ENCODE measurements at regions not wholly inside any gene's neighbourhood (a gene's known extent, or its start where the extent isn't known, plus 50 kb on each side); places are given as distances from the start of the nearest gene placed in this dataset.

DNA sequence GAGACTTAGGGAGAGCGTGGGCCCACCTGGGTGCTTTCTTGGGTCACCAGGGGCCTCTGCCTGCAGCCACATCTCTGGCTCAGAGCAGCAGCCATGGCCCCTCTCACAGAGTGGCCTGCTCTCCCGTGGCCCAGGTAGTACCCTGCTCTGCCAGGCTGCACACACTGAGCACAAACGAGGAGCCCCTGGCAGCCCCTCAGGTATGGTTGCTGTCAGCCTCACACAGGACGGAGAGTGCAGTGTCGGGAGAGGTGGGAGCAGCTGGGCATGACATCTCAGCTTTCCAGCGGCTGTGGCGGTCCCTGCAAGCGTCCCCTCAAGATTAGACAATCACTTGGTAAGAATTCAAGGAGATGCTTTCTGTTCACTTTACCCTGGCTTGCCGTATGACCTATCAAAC, 137.0 kb upstream of the IRX4 start:
- H3K79me2 ChIP-seq (ENCODE audit: insufficient read depth, low read length) = no peaks in the 10 kb centered on the region
- no peaks in the 10 kb centered on the region for H3K4me1 ChIP-seq (ENCODE audit: insufficient read depth, low read length)
- TF ChIP-seq CTCF (IDR thresholded peaks at IDR 0.05; ENCODE audit: borderline replicate concordance, extremely low read depth, low read length, poor library complexity, severe bottlenecking) = no peak
- no peak for TF ChIP-seq EZH2 (IDR thresholded peaks at IDR 0.05; ENCODE audit: borderline replicate concordance, low read depth, low read length, severe bottlenecking)
- no peak overlapping the region for H3K4me3 ChIP-seq (ENCODE audit: low read depth in 1 of 2, low read length in 2 of 2)
- H3K27me3 ChIP-seq (ENCODE audit: insufficient read depth, low read length, poor library complexity) = peaks cover 18% of the 10 kb centered on the region
- no peak for ATAC-seq (ENCODE audit: insufficient read depth, low read depth)
- H3K4me2 ChIP-seq (ENCODE audit: insufficient read depth, low read length) = no peak overlapping the region
- no peak overlapping the region for H3K27ac ChIP-seq (ENCODE audit: low read length)
- H3K36me3 ChIP-seq (ENCODE audit: insufficient read depth, low read length) = no peaks in the 10 kb centered on the region
- H2AFZ ChIP-seq (ENCODE audit: low read depth, low read length) = no peak overlapping the region
- H3K9ac ChIP-seq (ENCODE audit: low read depth, low read length) = no peak overlapping the region
- no peak for DNase-seq
- H4K20me1 ChIP-seq (ENCODE audit: insufficient read depth, low read length) = no peaks in the 10 kb centered on the region
- no peaks in the 10 kb centered on the region for H3K9me3 ChIP-seq (ENCODE audit: insufficient read depth, low read length, severe bottlenecking)

- peaks cover 15% of the 10 kb centered on the region for H3K27me3 ChIP-seq (ENCODE audit: insufficient read depth, low read length, poor library complexity)
- H3K4me3 ChIP-seq (ENCODE audit: low read depth in 1 of 2, low read length in 2 of 2) = no peak overlapping the region
- TF ChIP-seq EZH2 (IDR thresholded peaks at IDR 0.05; ENCODE audit: borderline replicate concordance, low read depth, low read length, severe bottlenecking) = no peak
- TF ChIP-seq CTCF (IDR thresholded peaks at IDR 0.05; ENCODE audit: borderline replicate concordance, extremely low read depth, low read length, poor library complexity, severe bottlenecking) = no peak
- H3K27ac ChIP-seq (ENCODE audit: low read length) = no peak overlapping the region
- ATAC-seq (ENCODE audit: insufficient read depth, low read depth) = no peak
- no peaks in the 10 kb centered on the region for H3K36me3 ChIP-seq (ENCODE audit: insufficient read depth, low read length)
- no peak overlapping the region for H2AFZ ChIP-seq (ENCODE audit: low read depth, low read length)
- H3K4me2 ChIP-seq (ENCODE audit: insufficient read depth, low read length) = no peak overlapping the region
- no peaks in the 10 kb centered on the region for H3K4me1 ChIP-seq (ENCODE audit: insufficient read depth, low read length)
- no peaks in the 10 kb centered on the region for H3K79me2 ChIP-seq (ENCODE audit: insufficient read depth, low read length)
- no peaks in the 10 kb centered on the region for H3K9me3 ChIP-seq (ENCODE audit: insufficient read depth, low read length, severe bottlenecking)
- H4K20me1 ChIP-seq (ENCODE audit: insufficient read depth, low read length) = no peaks in the 10 kb centered on the region
- H3K9ac ChIP-seq (ENCODE audit: low read depth, low read length) = no peak overlapping the region
- no peak for DNase-seq
Measured at GRCh38 chr5:2018390-2018724, 135.6 kb upstream of the IRX4 start.

GRCh38 chr5:2017540-2018389, 135.0 kb upstream of the IRX4 start:
- Histone ChIP-seq H3K4me3 (ENCODE audit: low read depth in 1 of 2, low read length in 2 of 2) (no peak overlapping the region), H3K36me3 (ENCODE audit: insufficient read depth, low read length) (no peaks in the 10 kb centered on the region), H4K20me1 (ENCODE audit: insufficient read depth, low read length) (no peaks in the 10 kb centered on the region), H3K79me2 (ENCODE audit: insufficient read depth, low read length) (no peaks in the 10 kb centered on the region), H3K27me3 (ENCODE audit: insufficient read depth, low read length, poor library complexity) (peaks cover 9% of the 10 kb centered on the region), H3K9me3 (ENCODE audit: insufficient read depth, low read length, severe bottlenecking) (no peaks in the 10 kb centered on the region), H3K27ac (ENCODE audit: low read length) (no peak overlapping the region), H3K9ac (ENCODE audit: low read depth, low read length) (no peak overlapping the region), H3K4me2 (ENCODE audit: insufficient read depth, low read length) (no peak overlapping the region), H3K4me1 (ENCODE audit: insufficient read depth, low read length) (no peaks in the 10 kb centered on the region), H2AFZ (ENCODE audit: low read depth, low read length) (no peak overlapping the region)
- DNase-seq = peak; percentile 55
- TF ChIP-seq EZH2 (IDR thresholded peaks at IDR 0.05; ENCODE audit: borderline replicate concordance, low read depth, low read length, severe bottlenecking) = no peak
- peak; percentile 74 for TF ChIP-seq CTCF (IDR thresholded peaks at IDR 0.05; ENCODE audit: borderline replicate concordance, extremely low read depth, low read length, poor library complexity, severe bottlenecking)
- ATAC-seq (ENCODE audit: insufficient read depth, low read depth) = peak; percentile 60; the same call in 2 of the 3 replicates

All from DND-41 (cell line).